ENCODE measurements at regions not wholly inside any gene's neighbourhood (a gene's known extent, or its start where the extent isn't known, plus 50 kb on each side); places are given as distances from the start of the nearest gene placed in this dataset.

GRCh38 chr2:172329774-172330671 lies 97.4 kb upstream of the ITGA6 start:
- DNase-seq, result no peak

GRCh38 chr2:172332507-172332906 lies 94.9 kb upstream of the ITGA6 start:
- DNase-seq, result no peak

- DNase-seq, result peak; percentile 12
Observed at GRCh38 chr2:172333235-172333977, 94.0 kb upstream of the ITGA6 start.

DNA sequence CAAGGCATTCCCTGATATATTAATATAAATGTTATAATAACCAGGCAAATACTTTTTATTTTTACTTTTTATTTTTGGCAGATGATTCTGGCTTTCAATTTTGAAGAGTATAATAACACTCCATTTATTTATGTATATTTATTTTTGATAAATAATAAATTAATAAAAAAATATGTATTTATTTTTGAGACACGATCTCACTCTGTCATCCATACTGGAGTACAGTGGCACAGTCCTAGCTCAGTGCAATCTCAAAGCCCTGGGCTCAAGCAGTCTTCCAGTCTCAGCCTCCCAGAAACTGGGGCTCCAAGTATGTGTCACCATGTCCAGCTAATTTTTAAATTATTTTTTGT lies 93.4 kb upstream of the ITGA6 start:
- DNase-seq, result no peak

GRCh38 chr2:172334988-172335387 lies 92.4 kb upstream of the ITGA6 start:
- DNase-seq, result no peak

- DNase-seq, result no peak
Observed at GRCh38 chr2:172335736-172336135, 91.7 kb upstream of the ITGA6 start.

GRCh38 chr2:172336681-172337080 lies 90.7 kb upstream of the ITGA6 start:
- DNase-seq, result no peak

- DNase-seq, result no peak
Observed at GRCh38 chr2:172339371-172340010, 87.9 kb upstream of the ITGA6 start.

- no peak for DNase-seq
Observed at GRCh38 chr2:172340394-172340793, 87.0 kb upstream of the ITGA6 start.

DNA sequence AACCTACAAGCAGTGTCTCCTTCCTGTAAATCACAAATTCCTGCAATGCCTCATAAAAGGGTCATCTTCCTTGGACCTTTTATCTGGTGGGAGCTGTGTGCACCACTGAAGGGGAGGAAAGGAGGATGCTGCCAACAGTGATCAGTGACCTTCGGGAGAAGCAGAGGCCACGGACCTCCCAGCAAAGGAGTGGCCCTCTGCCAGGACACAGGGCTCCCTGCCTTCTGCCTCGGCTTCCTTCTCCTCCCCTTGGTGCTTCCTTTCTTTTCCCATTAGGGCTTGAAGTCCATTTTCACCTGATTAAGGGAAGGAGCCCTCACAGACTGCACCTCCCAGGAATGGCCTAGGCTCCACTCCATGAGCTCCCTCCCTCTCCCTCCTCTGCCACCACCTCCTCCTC lies 85.3 kb upstream of the ITGA6 start:
- no peak for DNase-seq

DNA sequence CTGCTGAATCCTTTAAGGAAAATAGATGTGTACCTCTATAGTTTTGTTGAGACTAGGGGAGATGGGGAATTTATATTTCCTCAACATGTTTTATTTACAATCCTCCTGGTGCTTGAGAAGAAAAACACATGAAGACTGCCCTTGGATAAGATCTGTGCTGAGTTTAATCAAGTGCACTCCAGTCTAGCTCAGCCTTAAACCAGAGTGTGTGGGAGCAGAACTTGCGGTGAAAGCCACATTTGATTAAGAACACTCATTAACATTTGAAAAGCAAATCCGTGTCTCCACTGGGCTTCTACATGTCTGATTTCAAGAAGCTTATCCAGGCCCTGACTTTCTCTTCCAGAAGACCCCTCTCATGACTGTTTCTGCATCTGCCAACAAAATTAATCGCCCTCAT lies 84.8 kb upstream of the ITGA6 start:
- DNase-seq, result peak; percentile 3

- DNase-seq, result no peak
Observed at GRCh38 chr2:172344159-172344558, 83.2 kb upstream of the ITGA6 start.

DNA sequence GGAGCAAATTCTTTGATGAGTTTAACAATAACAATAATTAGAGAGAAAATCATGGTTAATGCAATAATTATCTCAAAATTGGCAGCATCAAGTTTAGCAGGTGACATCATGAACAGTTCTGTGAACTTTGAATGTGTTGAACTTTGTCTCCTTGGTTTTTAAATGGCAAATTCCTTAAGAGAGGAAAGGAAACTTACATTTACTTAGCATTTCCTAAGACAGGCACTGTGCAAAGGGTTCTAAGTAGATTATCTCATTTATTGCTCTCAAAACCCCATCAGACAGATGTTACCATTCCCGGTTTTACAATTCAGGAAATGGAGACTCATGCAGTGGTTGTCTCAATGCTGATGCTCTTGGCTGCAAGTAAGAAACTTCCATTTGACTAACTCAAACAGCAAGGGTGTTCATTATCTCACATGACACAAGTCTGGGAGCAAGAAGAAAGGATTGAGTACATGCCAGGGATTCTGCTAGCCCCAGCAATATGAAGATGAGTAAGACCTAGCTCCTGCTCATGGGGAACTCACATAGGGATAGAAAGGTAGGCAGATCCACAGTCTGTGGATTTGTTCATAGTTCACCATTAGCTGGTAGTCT lies 81.3 kb upstream of the ITGA6 start:
- DNase-seq, result peak; percentile 68

DNA sequence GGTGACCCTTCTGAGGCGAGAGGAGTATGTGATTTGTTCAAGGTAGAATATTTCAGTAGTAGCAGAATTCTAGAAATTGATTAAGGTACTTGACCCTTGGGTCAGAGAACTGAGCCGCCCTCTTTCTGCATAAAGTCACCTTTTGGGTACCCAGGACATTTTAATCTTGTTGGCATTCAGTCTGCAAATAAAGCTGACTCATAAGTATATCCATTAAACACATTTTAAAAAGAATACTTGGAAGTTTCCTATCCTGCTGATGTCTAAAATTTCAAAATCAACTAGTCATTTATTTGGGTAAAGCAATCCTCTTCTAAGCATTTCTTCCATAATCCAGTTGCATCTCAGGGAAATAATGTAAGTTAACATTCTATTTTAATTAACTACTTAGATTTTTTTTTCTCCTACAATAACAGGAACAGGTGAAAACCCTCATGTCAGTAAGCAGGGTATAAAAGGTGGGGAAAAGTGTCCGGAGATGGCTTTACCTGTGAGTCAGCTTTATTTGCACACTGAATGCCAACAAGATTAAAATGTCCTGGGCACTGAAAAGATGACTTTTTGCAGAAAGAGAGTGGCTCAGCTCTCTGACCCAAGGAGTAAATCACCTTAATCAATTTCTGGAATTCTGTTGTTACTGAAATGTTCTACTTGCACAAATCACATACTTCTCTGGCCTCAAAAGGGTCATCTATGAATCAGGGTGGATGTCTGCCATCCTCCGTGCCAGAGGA lies 78.7 kb upstream of the ITGA6 start:
- no peak for DNase-seq

DNA sequence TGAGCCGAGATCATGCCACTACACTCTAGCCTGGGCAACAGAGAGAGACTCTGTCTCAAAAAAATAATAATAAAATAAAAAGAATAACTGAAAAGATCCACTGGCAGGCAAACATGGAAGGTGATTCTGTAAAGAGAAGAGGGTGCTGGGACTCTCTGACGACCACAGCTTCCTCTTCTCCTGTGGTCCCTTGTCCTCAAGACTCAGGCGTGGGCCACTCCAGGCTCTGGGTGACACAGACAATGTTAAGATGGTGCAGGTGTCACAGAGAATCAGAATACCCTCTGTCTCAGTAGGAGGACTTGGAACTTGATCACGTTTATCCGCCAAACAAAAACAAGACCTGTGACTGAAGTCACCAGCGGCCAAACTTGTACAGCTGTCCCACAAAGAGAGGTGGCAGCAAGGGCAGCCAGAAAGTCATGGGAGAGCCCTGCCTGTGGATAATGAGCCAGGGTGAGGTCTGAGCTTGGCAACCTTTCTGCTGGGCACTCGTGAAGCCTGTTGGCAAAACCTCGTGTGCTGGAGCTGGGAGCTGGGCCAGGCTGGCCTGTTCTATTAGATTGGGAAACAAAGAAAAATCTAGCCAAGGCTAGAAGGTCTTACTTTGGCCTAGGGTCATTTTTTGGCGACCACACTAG lies 76.4 kb upstream of the ITGA6 start:
- no peak for DNase-seq

DNA sequence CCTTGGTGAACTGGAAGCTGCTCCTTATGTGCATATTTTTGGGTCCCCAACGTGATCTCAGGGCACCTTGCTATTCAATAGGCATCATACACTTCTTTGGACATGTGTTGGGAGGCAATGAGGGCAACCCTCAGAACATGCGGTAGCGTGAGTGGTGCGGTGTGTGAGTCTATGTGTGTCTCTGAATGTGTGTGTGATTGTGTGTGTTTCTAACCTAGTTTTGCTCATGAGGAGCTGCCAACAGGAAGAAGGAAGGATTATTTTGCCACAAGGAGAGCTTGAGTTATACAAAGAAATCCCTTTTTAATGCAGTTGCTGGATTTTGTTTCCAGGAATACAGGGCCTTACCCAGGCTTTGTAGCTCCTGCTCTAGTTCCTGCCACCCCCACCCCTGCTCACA lies 75.8 kb upstream of the ITGA6 start:
- DNase-seq, result no peak

DNA sequence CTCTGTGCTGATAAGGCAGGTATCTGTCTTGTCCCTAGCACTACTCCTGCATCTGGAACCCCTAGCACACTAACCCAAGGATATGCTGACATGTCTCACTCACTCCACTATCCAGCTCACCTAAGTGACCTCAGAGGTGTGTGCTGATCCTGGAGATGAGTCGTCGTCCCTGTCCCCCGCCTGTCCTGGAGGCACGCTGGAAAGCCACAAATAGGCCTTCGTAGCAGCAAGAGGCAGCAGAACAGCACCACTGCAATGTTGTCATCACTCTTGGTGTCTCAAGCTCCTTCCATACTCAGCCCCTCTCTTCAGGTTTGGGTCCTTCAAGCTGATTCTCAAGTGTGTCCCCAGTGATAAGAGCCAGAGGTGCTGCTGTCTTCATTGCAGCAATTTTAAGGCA lies 73.0 kb upstream of the ITGA6 start:
- no peak for DNase-seq

GRCh38 chr2:172357442-172357841 lies 69.9 kb upstream of the ITGA6 start:
- DNase-seq, result peak; percentile 38

- DNase-seq, result peak; percentile 21
Observed at GRCh38 chr2:172358691-172359556, 68.5 kb upstream of the ITGA6 start.

DNA sequence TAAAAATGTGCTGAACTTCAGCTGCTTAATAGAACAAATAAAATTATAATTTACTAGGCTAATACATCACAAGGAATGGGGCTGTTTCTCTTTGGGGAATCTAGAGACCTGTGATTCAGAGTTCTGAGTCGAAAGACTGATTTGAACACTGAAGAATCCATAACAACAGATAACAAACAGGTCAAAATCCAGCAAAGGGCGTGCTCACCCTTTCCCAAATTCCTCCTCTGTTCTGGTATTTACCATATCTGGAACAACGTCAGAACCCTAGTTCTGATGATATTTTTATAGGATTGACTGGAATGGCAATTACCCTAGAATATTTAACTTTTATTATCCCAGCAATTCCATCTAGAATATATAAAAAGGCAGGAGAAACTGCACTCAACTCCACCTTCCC lies 66.0 kb upstream of the ITGA6 start:
- DNase-seq, result no peak

GRCh38 chr2:172361840-172362239 lies 65.5 kb upstream of the ITGA6 start:
- no peak for DNase-seq

Measured in skin of body (tissue), 1 donor.